NCI-H1048 (cell line): ENCODE measurements at regions not wholly inside any gene's neighbourhood (a gene's known extent, or its start where the extent isn't known, plus 50 kb on each side); places are given as distances from the start of the nearest gene placed in this dataset.
"Not testable (repeated sequence)": the region's sequence is repeated elsewhere in the genome, so short reads cannot be mapped to it uniquely, and the experiment has no call there.

Experiments
- DNase-seq: peaks from one replicate; lab custom pipeline; 2025; lab: John Stamatoyannopoulos, UW

GRCh38 chr1:79959635-79960034, 953.1 kb upstream of the ADGRL4 start:
- DNase-seq: no peak

GRCh38 chr1:79955966-79956365, 949.4 kb upstream of the ADGRL4 start:
- no peak for DNase-seq

GRCh38 chr1:79950511-79950910, 944.0 kb upstream of the ADGRL4 start:
- DNase-seq: no peak

GRCh38 chr1:79945391-79945790, 938.9 kb upstream of the ADGRL4 start:
- DNase-seq: no peak

GRCh38 chr1:79929356-79929755, 922.8 kb upstream of the ADGRL4 start:
- no peak for DNase-seq

- no peak for DNase-seq
These were observed 922.4 kb upstream of the ADGRL4 start for GRCh38 chr1:79928901-79929300.

GRCh38 chr1:79920960-79921669, 914.6 kb upstream of the ADGRL4 start:
- DNase-seq: no peak

GRCh38 chr1:79914896-79915295, 908.4 kb upstream of the ADGRL4 start:
- DNase-seq: no peak

- DNase-seq: no peak
These were observed 906.3 kb upstream of the ADGRL4 start for GRCh38 chr1:79912813-79913212.

GRCh38 chr1:79903321-79903720, 896.8 kb upstream of the ADGRL4 start:
- DNase-seq: no peak

GRCh38 chr1:79902418-79902817, 895.9 kb upstream of the ADGRL4 start:
- no peak for DNase-seq

GRCh38 chr1:79899914-79900313, 893.4 kb upstream of the ADGRL4 start:
- no peak for DNase-seq

- DNase-seq: no peak
These were observed 889.6 kb upstream of the ADGRL4 start for GRCh38 chr1:79896140-79896539.

- DNase-seq: no peak
These were observed 889.0 kb upstream of the ADGRL4 start for GRCh38 chr1:79895573-79895972.

- not testable (repeated sequence) for DNase-seq
These were observed 887.6 kb upstream of the ADGRL4 start for GRCh38 chr1:79894129-79894528.

- DNase-seq: no peak
These were observed 880.5 kb upstream of the ADGRL4 start for GRCh38 chr1:79887059-79887458.

GRCh38 chr1:79885101-79885500, 878.6 kb upstream of the ADGRL4 start:
- DNase-seq: no peak

GRCh38 chr1:79877086-79877485, 870.6 kb upstream of the ADGRL4 start:
- DNase-seq: no peak

- no peak for DNase-seq
These were observed 868.7 kb upstream of the ADGRL4 start for GRCh38 chr1:79875187-79875586.

- DNase-seq: no peak
These were observed 867.8 kb upstream of the ADGRL4 start for GRCh38 chr1:79874289-79874688.

- DNase-seq: no peak
These were observed 852.9 kb upstream of the ADGRL4 start for GRCh38 chr1:79859212-79859948.

GRCh38 chr1:79852004-79852403, 845.5 kb upstream of the ADGRL4 start:
- DNase-seq: no peak

- DNase-seq: no peak
These were observed 842.9 kb upstream of the ADGRL4 start for GRCh38 chr1:79849388-79849787.

GRCh38 chr1:79848316-79848715, 841.8 kb upstream of the ADGRL4 start:
- DNase-seq: no peak
